Activated CD4-positive, alpha-beta T cell treated with anti-CD3 and anti-CD28 coated beads for 36 hours (primary cell): ENCODE measurements at regions not wholly inside any gene's neighbourhood (a gene's known extent, or its start where the extent isn't known, plus 50 kb on each side); places are given as distances from the start of the nearest gene placed in this dataset.
"Not testable (repeated sequence)": the region's sequence is repeated elsewhere in the genome, so short reads cannot be mapped to it uniquely, and the experiment has no call there.

Experiments
- ATAC-seq: fragments of 200-7000 bp; cut with Tn5 transposase; one replicate; pipeline ENCODE4 v1.10.0; 2021; ENCODE audit warnings: mild to moderate bottlenecking, moderate library complexity
- CTCF ChIA-PET: fragments of 350-600 bp; sonication (Branson Sonifier 250); formaldehyde crosslinking; loops from one replicate; lab custom pipeline; 2021; ENCODE audit warnings: antibody characterized with exemption; lab: Charles Lee
- POLR2A ChIA-PET: fragments of 350-600 bp; sonication (Branson Sonifier 250); formaldehyde crosslinking; loops from one replicate; lab custom pipeline; 2021; ENCODE audit warnings: antibody characterized with exemption, inconsistent platforms; lab: Charles Lee
- DNase-seq: peaks from one replicate; pipeline ENCODE4 v3.0.0-alpha.2; 2020
- H3K27ac Mint-ChIP-seq: one replicate; pipeline ENCODE4 v1.8.0; 2021; ENCODE audit warnings: mixed read lengths
- H3K27me3 Mint-ChIP-seq: one replicate; pipeline ENCODE4 v1.8.0; 2021; ENCODE audit warnings: mixed read lengths
- H3K36me3 Mint-ChIP-seq: one replicate; pipeline ENCODE4 v1.8.0; 2021; ENCODE audit warnings: low read depth, mixed read lengths
- H3K4me1 Mint-ChIP-seq: one replicate; pipeline ENCODE4 v1.8.0; 2021; ENCODE audit warnings: mixed read lengths
- H3K4me3 Mint-ChIP-seq: one replicate; pipeline ENCODE4 v1.8.0; 2021; ENCODE audit warnings: mild to moderate bottlenecking, moderate library complexity, mixed read lengths
- H3K9me3 Mint-ChIP-seq: one replicate; pipeline ENCODE4 v1.8.0; 2021; ENCODE audit warnings: low read depth, mixed read lengths
- intact Hi-C, 2 experiments: fragments of 100-400 bp; cut with DNase I in 1 of 2; cut with micrococcal nuclease in 1 of 2; formaldehyde crosslinking; loops; one replicate each; pipeline versions ENCODE4 v1.14.2 to v1.15.1; 2022 to 2024; cut with DNase I, micrococcal nuclease

- H3K9me3 Mint-ChIP-seq: no peaks in the 10 kb centered on the region
- peaks cover 2% of the 10 kb centered on the region for H3K4me1 Mint-ChIP-seq
- POLR2A ChIA-PET: no interaction called here
- intact Hi-C loops: no loop called here
- H3K27ac Mint-ChIP-seq: no peak overlapping the region
- DNase-seq (no peak), ATAC-seq (no peak)
- H3K36me3 Mint-ChIP-seq: no peaks in the 10 kb centered on the region
- CTCF ChIA-PET: interaction anchor here (0.7 to 0.9 kb wide), 2 partner anchors 20 to 330 kb away, joined by 3 read pairs; no protein-coding TSS in a partner anchor
- no peak overlapping the region for H3K4me3 Mint-ChIP-seq
- no peaks in the 10 kb centered on the region for H3K27me3 Mint-ChIP-seq
These were observed 177.1 kb upstream of the GALNT15 start for GRCh38 chr3:15997274-15997943.

DNA sequence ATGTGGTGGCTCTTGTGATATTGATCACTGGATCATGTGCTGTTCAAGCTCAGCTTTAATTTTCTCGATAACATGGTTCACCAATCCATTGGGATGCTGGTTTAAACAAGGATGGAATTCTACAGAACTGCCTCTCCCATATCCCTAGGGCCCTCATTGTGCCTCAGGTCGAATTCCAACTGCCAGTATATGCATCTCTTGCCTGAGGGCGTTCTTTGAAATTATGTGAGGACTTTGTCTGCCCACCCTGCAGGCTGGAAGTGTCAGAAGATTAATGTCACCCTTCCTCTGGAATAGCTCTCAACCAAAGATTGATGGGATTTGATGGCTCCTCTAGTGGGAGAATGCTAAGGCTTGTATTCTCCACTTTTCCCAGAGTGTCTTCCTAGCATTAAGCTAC, 175.6 kb upstream of the GALNT15 start:
- intact Hi-C loops: no loop called here
- POLR2A ChIA-PET: no interaction called here
- DNase-seq (no peak), ATAC-seq (no peak)
- no peak overlapping the region for H3K27ac Mint-ChIP-seq
- CTCF ChIA-PET: interaction anchor here (0.6 kb wide), 1 partner anchor 968 kb away, joined by 5 read pairs; no protein-coding TSS in a partner anchor
- H3K27me3 Mint-ChIP-seq: no peaks in the 10 kb centered on the region
- no peaks in the 10 kb centered on the region for H3K36me3 Mint-ChIP-seq
- peaks cover 2% of the 10 kb centered on the region for H3K4me1 Mint-ChIP-seq
- no peak overlapping the region for H3K4me3 Mint-ChIP-seq
- peaks cover 2% of the 10 kb centered on the region for H3K9me3 Mint-ChIP-seq

DNA sequence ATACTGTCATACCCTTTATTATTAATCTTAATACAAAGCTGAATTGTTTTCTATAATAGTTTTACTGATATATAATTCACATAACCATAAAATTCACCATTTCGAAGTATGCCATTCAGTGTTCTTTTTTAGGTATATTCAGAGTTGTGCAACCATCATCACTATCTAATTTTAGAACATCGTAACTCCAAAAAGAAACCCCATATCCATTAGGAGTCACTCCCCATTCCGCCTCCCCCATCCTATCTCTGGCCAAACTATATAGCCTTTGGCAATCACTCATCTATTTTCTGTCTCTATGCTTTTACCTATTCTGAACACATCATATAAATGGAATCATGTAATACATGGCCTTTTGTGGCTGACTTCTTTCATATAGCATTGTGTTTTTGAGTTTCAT, 169.7 kb upstream of the GALNT15 start:
- ChIA-PET POLR2A (no interaction called here), CTCF (no interaction called here)
- DNase-seq (no peak), ATAC-seq (no peak)
- Mint-ChIP-seq H3K27me3 (peaks cover 7% of the 10 kb centered on the region), H3K36me3 (no peaks in the 10 kb centered on the region), H3K27ac (no peak overlapping the region), H3K9me3 (peaks cover 12% of the 10 kb centered on the region), H3K4me3 (no peak overlapping the region), H3K4me1 (no peaks in the 10 kb centered on the region)
- intact Hi-C loops: no loop called here

DNA sequence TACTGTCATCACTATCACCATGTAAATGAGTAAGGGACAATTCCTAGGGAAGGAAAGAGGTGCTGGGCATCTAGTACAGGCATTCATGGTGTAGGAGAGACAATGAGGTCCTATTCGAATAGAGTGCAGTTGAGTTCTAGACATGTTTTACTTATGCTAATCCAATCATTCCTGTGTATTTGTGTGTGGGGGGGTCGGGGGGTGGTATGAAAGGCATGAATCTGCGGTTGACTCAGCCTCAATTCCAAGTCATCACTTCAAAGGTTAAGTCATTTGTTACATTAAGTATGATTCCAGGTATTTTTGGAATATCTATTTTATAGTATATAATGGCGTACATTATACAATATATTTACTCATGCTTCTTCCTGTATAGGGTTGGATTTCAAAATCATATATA, 163.1 kb upstream of the GALNT15 start:
- no peak overlapping the region for H3K27ac Mint-ChIP-seq
- no peak overlapping the region for H3K4me3 Mint-ChIP-seq
- ATAC-seq (no peak), DNase-seq (no peak)
- intact Hi-C loops: no loop called here
- H3K9me3 Mint-ChIP-seq: peaks cover 9% of the 10 kb centered on the region
- peaks cover 4% of the 10 kb centered on the region for H3K27me3 Mint-ChIP-seq
- H3K36me3 Mint-ChIP-seq: no peaks in the 10 kb centered on the region
- no peaks in the 10 kb centered on the region for H3K4me1 Mint-ChIP-seq
- CTCF ChIA-PET: no interaction called here
- POLR2A ChIA-PET: no interaction called here

GRCh38 chr3:16012086-16012485, 162.4 kb upstream of the GALNT15 start:
- DNase-seq (no peak), ATAC-seq (no peak)
- H3K27ac Mint-ChIP-seq: no peak overlapping the region
- H3K4me1 Mint-ChIP-seq: no peaks in the 10 kb centered on the region
- H3K36me3 Mint-ChIP-seq: no peaks in the 10 kb centered on the region
- peaks cover 3% of the 10 kb centered on the region for H3K27me3 Mint-ChIP-seq
- H3K4me3 Mint-ChIP-seq: no peak overlapping the region
- CTCF ChIA-PET: no interaction called here
- POLR2A ChIA-PET: no interaction called here
- intact Hi-C loops: no loop called here
- peaks cover 6% of the 10 kb centered on the region for H3K9me3 Mint-ChIP-seq

DNA sequence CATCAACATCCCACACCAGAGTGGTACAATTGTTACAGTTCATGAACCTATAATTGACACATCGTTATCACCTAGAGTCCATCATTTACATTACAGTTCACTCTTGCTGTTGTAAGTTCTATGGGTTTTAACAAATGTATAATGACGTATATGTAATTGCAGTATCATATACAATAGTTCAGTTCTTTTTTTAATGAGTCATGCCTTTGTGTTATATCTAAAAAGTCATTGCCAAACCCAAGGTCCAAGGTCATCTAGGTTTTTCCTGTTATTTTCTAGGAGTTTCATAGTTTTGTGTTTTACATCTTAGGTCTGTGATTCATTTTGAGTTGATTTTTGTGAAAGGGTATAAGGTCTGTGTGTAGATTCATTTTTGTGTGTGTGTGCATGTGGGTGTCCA, 160.9 kb upstream of the GALNT15 start:
- H3K36me3 Mint-ChIP-seq: no peaks in the 10 kb centered on the region
- ChIA-PET CTCF (no interaction called here), POLR2A (no interaction called here)
- H3K4me1 Mint-ChIP-seq: no peaks in the 10 kb centered on the region
- intact Hi-C loops: no loop called here
- H3K27ac Mint-ChIP-seq: no peak overlapping the region
- DNase-seq: no peak
- no peak for ATAC-seq
- H3K4me3 Mint-ChIP-seq: no peak overlapping the region
- no peaks in the 10 kb centered on the region for H3K9me3 Mint-ChIP-seq
- peaks cover 2% of the 10 kb centered on the region for H3K27me3 Mint-ChIP-seq

DNA sequence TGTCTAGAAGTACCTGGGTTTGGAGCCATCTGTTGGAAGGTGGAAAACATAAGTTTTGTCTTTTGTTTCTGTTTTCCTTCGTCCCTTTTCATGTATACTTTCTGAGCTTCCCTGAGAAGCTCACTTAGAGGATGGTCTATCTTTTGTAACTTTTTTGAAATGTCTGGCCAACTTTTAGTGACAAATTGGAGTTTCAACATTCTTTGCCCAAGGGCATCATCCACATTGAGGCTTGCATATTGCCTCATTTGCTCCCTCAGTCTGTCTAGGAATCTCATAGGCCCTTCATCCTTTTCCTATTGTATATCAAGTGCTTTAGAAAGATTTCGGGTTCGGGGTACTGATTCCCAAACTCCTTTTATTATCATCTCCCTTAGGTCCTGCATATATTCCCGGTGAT, 152.7 kb upstream of the GALNT15 start:
- H3K27me3 Mint-ChIP-seq, H3K27ac Mint-ChIP-seq, ATAC-seq, CTCF ChIA-PET, intact Hi-C loops, DNase-seq, H3K9me3 Mint-ChIP-seq, POLR2A ChIA-PET, H3K4me3 Mint-ChIP-seq, H3K4me1 Mint-ChIP-seq, H3K36me3 Mint-ChIP-seq: not testable (repeated sequence)

GRCh38 chr3:16023881-16024280, 150.6 kb upstream of the GALNT15 start:
- DNase-seq, CTCF ChIA-PET, intact Hi-C loops, H3K9me3 Mint-ChIP-seq, H3K36me3 Mint-ChIP-seq, H3K4me1 Mint-ChIP-seq, H3K27ac Mint-ChIP-seq, H3K4me3 Mint-ChIP-seq, ATAC-seq, H3K27me3 Mint-ChIP-seq, POLR2A ChIA-PET: not testable (repeated sequence)

GRCh38 chr3:16024548-16024947, 149.9 kb upstream of the GALNT15 start:
- ATAC-seq (no peak), DNase-seq (no peak)
- ChIA-PET CTCF (interaction anchor here (1.1 kb wide), 2 partner anchors 9 to 16 kb away, joined by 3 read pairs; no protein-coding TSS in a partner anchor), POLR2A (no interaction called here)
- H3K27me3 Mint-ChIP-seq: peaks cover 7% of the 10 kb centered on the region
- H3K27ac Mint-ChIP-seq: no peak overlapping the region
- H3K36me3 Mint-ChIP-seq: no peaks in the 10 kb centered on the region
- H3K4me1 Mint-ChIP-seq: no peaks in the 10 kb centered on the region
- intact Hi-C loops: no loop called here
- H3K9me3 Mint-ChIP-seq: no peaks in the 10 kb centered on the region
- H3K4me3 Mint-ChIP-seq: no peak overlapping the region

DNA sequence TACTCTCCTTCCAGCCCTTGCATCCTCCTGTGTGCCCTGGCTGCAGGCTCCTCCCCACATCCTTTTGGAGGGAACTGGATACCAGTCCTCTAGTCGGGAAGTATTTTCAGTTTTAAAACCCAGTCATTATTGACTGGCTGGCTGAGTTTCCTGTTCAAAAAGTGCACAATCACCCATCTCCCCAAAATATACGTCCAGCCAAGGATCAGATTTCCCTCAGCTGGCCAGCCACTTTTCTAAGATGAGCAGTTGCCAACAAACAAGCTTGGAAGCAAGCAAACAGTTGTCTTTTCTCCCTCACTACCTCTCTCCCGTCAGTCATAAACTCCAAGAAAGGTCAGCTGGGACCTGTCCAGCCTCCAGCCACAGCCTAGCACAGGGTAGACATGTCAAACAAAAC, 147.7 kb upstream of the GALNT15 start:
- ChIA-PET POLR2A (no interaction called here), CTCF (no interaction called here)
- Mint-ChIP-seq H3K36me3 (no peaks in the 10 kb centered on the region), H3K9me3 (no peaks in the 10 kb centered on the region), H3K4me1 (no peaks in the 10 kb centered on the region), H3K27ac (no peak overlapping the region), H3K27me3 (peaks cover 7% of the 10 kb centered on the region), H3K4me3 (no peak overlapping the region)
- ATAC-seq (no peak), DNase-seq (no peak)
- intact Hi-C loops: no loop called here

DNA sequence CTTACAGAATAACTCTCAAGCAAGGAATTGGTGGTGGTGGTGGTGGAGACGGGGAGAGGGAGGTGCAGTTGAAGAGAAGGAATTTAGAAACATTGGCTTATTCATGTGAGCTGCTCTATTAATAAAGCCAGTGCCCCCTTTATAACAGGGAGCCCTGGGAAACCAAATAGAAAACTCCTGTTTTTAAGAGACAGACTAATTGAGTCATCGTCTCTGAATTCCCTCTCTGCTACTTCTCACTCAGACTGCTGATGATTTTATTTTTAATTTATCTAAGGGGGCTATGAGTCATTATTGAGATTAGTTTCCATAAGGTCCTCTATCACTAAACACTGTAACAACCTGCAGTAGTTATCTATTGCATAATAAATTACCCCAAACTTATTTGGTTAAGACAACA, 145.9 kb upstream of the GALNT15 start:
- ChIA-PET CTCF (no interaction called here), POLR2A (no interaction called here)
- H3K4me3 Mint-ChIP-seq: no peak overlapping the region
- no peaks in the 10 kb centered on the region for H3K9me3 Mint-ChIP-seq
- DNase-seq (no peak), ATAC-seq (no peak)
- no peaks in the 10 kb centered on the region for H3K36me3 Mint-ChIP-seq
- no peaks in the 10 kb centered on the region for H3K4me1 Mint-ChIP-seq
- peaks cover 5% of the 10 kb centered on the region for H3K27me3 Mint-ChIP-seq
- H3K27ac Mint-ChIP-seq: no peak overlapping the region
- intact Hi-C loops: no loop called here

DNA sequence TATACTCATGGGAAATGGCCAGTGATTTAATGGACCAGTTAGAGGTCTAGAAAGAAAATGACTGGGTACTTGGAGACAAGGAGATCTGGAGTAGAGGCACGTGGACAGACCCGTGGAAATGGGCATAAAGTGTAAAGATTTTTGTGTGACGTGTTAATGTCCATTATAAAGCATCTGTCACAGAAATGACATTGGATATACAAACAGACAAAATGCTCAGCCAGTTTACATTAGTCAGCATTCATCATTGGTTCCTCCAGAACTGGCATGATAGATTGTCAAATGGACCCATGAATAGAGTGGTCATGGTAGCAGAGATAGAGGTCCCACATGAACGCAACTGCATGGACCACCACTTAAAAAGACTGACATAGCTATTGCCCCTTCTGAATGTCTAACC, 144.1 kb upstream of the GALNT15 start:
- H3K36me3 Mint-ChIP-seq: no peaks in the 10 kb centered on the region

More for the DNA sequence above, 144.1 kb upstream of the GALNT15 start:
- ATAC-seq (no peak), DNase-seq (no peak)
- no peak overlapping the region for H3K27ac Mint-ChIP-seq
- no peak overlapping the region for H3K4me3 Mint-ChIP-seq
- H3K27me3 Mint-ChIP-seq: peaks cover 2% of the 10 kb centered on the region
- intact Hi-C loops: no loop called here
- no peaks in the 10 kb centered on the region for H3K4me1 Mint-ChIP-seq
- POLR2A ChIA-PET: no interaction called here
- H3K9me3 Mint-ChIP-seq: no peaks in the 10 kb centered on the region
- CTCF ChIA-PET: interaction anchor here (1.1 kb wide), 1 partner anchor 16 kb away, joined by 3 read pairs; no protein-coding TSS in a partner anchor
